Testis (tissue), 2 donors: ENCODE measurements at regions not wholly inside any gene's neighbourhood (a gene's known extent, or its start where the extent isn't known, plus 50 kb on each side); places are given as distances from the start of the nearest gene placed in this dataset.

ENCODE experiments used
- CTCF ChIP-seq, 3 experiments: fragments of 450-650 bp in 2 of 3; fragments of 200-600 bp in 1 of 3; sonication (generic) in 1 of 3; IDR thresholded peaks; one replicate each; pipeline ENCODE4 v1.5.1; 2016 to 2019; ENCODE audit warnings: antibody characterized with exemption in 3 of 3, mild to moderate bottlenecking in 2 of 3, moderate library complexity in 1 of 3
- POLR2A ChIP-seq: fragments of 450-650 bp; IDR thresholded peaks from one replicate; pipeline ENCODE4 v1.6.1; 2017; ENCODE audit warnings: antibody characterized with exemption, mild to moderate bottlenecking, moderate library complexity

- TF ChIP-seq CTCF (IDR thresholded peaks at IDR 0.05) (no peak), POLR2A (no peak)
These were observed 89.9 kb downstream of the TOMM20 start for GRCh38 chr1:235038701-235039100.
